COLO668 (cell line): ENCODE measurements at regions not wholly inside any gene's neighbourhood (a gene's known extent, or its start where the extent isn't known, plus 50 kb on each side); places are given as distances from the start of the nearest gene placed in this dataset.
A peak's percentile ranks its signal among the peaks of the same experiment; 100 is the strongest.
"Not testable (repeated sequence)": the region's sequence is repeated elsewhere in the genome, so short reads cannot be mapped to it uniquely, and the experiment has no call there.

Experiments
- DNase-seq: peaks from one replicate; lab custom pipeline; 2025; ENCODE audit not compliant: unreplicated experiment; lab: John Stamatoyannopoulos, UW

- peak; percentile 69 for DNase-seq
Observed at GRCh38 chr7:45259966-45260646, 102.5 kb downstream of the RAMP3 start.

GRCh38 chr7:45267262-45267661 is 109.7 kb downstream of the RAMP3 start:
- DNase-seq = no peak

- peak; percentile 61 for DNase-seq
Observed at GRCh38 chr7:45268013-45268412, 110.4 kb downstream of the RAMP3 start.

- DNase-seq = no peak
Observed at GRCh38 chr7:45269192-45269591, 111.6 kb downstream of the RAMP3 start.

GRCh38 chr7:45278763-45279398 is 121.3 kb downstream of the RAMP3 start:
- no peak for DNase-seq

GRCh38 chr7:45289611-45290010 is 132.0 kb downstream of the RAMP3 start:
- not testable (repeated sequence) for DNase-seq

- DNase-seq = no peak
Observed at GRCh38 chr7:45290880-45291279, 133.3 kb downstream of the RAMP3 start.

- no peak for DNase-seq
Observed at GRCh38 chr7:45292481-45292880, 134.9 kb downstream of the RAMP3 start.

- no peak for DNase-seq
Observed at GRCh38 chr7:45293295-45293942, 135.8 kb downstream of the RAMP3 start.

GRCh38 chr7:45294559-45294958 is 137.0 kb downstream of the RAMP3 start:
- no peak for DNase-seq

- DNase-seq = no peak
Observed at GRCh38 chr7:45295222-45295621, 137.6 kb downstream of the RAMP3 start.

- DNase-seq = no peak
Observed at GRCh38 chr7:45296748-45297147, 139.2 kb downstream of the RAMP3 start.

GRCh38 chr7:45306752-45307305 is 149.2 kb downstream of the RAMP3 start:
- no peak for DNase-seq

- no peak for DNase-seq
Observed at GRCh38 chr7:45311597-45311996, 154.0 kb downstream of the RAMP3 start.

- DNase-seq = not testable (repeated sequence)
Observed at GRCh38 chr7:45315512-45315911, 157.9 kb downstream of the RAMP3 start.

- no peak for DNase-seq
Observed at GRCh38 chr7:45324683-45325237, 167.2 kb downstream of the RAMP3 start.

- no peak for DNase-seq
Observed at GRCh38 chr7:45325378-45325777, 167.8 kb downstream of the RAMP3 start.

GRCh38 chr7:45328403-45328981 is 170.9 kb downstream of the RAMP3 start:
- DNase-seq = no peak

- no peak for DNase-seq
Observed at GRCh38 chr7:45331563-45331962, 174.0 kb downstream of the RAMP3 start.

GRCh38 chr7:45335024-45335423 is 177.4 kb downstream of the RAMP3 start:
- not testable (repeated sequence) for DNase-seq

GRCh38 chr7:45342236-45342635 is 184.6 kb downstream of the RAMP3 start:
- peak; percentile 55 for DNase-seq
